Renal cortical epithelial cell (primary cell): ENCODE measurements at regions not wholly inside any gene's neighbourhood (a gene's known extent, or its start where the extent isn't known, plus 50 kb on each side); places are given as distances from the start of the nearest gene placed in this dataset.

Experiments
- DNase-seq: peaks from one replicate; pipeline ENCODE4 v3.0.0-alpha.2; 2011; ENCODE audit warnings: low read depth

DNA sequence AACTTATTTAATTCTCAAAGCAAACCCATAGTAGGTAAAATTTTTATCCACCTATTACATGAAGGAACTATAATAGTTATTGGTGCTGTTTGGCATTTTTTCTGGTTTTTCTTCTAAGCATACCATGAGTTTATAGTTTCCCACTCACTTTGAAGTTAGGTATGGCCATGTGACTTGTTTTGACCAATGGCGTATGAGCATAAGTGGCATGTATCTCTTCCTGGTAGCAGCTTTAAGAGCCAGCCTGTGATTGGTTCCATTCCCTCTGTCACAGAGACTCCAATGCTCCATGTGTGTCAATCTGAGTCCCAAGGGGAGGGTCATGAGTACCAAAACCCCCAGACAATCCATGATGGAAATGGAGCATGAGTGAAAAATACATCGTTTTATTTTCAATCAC lies 282.9 kb upstream of the N4BP1 start:
- DNase-seq, result no peak

GRCh38 chr16:48887646-48888210 lies 277.7 kb upstream of the N4BP1 start:
- no peak for DNase-seq

- no peak for DNase-seq
These were observed 275.5 kb upstream of the N4BP1 start for GRCh38 chr16:48885471-48885870.

- no peak for DNase-seq
These were observed 271.3 kb upstream of the N4BP1 start for GRCh38 chr16:48881272-48881671.

DNA sequence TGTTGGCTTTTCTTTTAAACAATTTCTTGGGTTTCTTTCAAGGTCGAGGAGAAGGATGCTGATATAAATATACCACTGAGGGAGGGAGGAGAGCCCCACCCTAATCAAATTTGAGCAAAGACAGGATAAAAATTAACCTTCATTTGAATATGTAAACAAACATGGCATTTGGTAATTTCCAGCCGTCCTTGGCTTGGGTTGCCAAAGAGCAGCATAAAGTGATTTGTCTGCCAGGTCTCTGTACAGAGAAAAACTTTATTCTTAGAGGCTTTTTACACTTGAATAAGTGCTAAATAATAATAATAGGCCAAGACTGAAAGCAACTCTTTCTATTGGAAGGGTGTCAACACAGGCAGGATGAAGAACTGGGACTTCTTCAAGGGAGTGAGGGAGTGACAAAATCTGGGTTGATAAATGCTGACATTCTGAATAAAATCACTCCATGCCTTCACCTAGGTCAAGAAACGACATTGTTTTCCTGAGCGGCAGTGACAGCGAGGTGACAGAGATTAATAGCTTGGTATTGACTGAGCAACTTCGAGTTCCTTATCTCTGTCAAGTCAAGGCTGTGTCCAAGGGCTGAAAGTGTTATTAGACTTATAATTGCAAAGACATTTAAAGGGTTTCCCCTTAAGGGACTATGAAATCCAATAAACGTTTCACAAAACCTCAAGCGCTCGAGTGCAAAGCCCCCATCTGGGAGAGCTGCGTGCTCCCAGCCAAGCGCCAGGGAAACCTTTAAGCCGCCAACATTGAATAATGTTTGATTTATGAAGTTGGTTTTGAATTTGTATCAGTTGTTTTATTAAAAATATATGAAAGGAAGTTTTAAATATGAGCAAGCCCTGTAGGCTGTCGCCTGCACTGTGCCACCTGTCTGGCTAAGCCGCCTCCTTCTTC lies 269.5 kb upstream of the N4BP1 start:
- DNase-seq, result no peak

DNA sequence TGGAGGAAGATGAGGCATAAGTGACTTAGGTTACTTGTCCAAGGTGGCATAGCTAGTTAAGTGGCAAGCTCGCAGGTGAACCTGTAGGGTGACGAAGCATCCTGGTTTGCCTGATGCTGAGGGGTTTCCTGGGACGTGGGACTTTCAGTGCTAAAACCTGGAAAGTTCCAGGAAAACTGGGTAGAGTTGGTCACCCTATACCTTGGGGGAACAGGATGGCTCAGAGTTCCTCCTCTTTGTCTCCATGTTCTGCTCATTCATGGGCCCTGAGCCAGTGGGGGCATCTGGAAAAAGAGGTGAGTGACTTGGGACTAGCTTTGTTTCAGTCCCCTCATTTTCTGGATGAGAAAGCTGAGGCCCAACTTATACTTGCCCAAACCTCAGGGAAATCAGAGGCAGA lies 268.0 kb upstream of the N4BP1 start:
- no peak for DNase-seq

DNA sequence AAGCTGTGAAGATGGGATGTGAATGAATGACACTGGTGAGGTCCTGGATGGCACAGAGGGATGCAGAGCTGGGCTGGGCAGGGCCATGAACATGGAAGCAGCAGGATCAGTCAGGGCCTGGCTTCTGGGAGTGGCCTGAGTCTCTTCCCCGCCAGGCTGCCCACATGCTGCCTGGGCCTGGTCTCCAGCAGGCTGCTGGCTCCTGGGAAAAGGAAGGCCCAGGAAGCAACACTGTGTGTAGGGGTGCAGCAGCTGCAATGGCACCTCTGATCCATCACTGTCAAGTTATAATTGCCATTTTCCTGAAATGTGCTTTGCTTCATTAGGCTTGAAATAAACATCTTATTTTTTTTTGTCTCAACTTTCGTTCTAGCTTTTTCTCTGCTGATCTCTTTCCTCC lies 260.2 kb upstream of the N4BP1 start:
- DNase-seq, result no peak

DNA sequence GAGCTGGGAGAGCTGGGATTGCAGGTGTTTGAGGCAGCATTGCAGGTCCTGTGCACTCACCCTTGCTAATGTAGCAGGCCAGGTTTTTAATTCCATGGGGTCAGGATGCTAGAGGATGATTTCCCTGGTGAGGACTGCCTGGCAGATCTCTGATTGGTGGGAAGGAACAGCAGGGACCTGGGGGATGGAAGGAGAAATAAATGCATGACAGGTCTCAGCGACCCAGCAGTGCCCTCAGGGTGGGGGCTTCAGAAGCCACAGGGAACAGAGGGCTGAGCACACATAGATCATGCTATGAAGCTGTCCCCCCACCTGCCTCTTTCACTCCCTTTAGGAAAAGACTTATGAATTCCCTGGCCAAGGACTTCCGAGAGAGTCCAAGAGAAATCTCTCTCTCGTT lies 255.5 kb upstream of the N4BP1 start:
- DNase-seq, result no peak

- DNase-seq, result no peak
These were observed 254.1 kb upstream of the N4BP1 start for GRCh38 chr16:48864055-48864454.

DNA sequence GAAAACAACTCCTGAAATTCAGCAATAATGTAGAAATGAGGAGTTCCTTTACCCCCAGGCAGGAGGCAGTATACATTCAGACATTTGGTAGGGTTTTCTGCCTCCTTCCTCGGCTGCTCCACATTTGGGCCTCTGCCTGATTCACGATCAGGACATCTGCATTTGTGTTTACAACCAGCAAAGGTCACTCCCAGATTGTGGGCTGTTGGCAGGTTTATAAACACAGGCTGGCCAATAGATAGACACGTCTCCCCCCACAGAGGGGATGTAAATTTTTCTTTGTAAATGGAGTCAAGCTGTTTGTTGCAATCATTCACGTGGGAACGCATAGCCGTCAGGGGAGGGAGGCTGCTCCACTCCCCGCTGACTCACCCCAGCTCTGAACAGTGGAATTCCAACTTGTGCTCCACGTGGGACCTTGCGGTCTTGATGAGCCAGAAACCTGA lies 252.1 kb upstream of the N4BP1 start:
- peak; percentile 23 for DNase-seq

DNA sequence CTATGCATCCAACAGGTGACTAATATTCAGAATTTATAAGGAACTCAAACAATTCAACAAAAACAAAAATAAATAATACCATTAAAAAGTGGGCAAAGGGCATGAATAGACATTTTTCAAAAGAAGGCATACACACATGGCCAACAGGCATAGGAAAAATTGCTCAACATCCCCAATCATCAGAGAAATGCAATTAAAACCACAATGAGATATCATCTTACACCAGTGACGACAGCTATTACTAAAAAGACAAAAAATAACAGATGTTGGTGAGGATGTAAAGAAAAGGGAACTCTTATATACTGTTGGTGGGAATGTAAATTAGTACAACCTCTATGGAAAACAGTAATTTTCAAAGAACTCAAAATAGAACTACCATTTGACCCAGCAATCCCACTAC lies 250.4 kb upstream of the N4BP1 start:
- DNase-seq, result no peak

DNA sequence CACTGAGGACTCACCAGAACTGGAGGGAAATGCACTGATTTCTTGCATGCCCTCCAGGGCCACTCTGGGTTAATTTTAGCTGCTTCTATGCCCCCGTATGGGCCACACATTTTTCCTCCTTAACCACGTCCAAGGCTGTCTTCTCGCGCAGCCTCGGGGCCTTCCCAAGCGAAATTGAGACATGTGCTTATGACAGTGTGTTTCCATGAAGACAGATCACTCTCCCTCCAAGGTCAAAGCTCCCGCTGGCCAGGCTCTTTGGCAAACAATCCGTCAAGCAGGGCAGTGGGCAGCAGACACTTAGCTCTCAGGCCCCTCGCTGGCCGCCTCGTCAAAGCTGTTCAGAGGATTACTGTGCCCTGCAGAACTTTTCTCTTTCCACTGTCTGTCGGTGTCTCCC lies 243.0 kb upstream of the N4BP1 start:
- no peak for DNase-seq

DNA sequence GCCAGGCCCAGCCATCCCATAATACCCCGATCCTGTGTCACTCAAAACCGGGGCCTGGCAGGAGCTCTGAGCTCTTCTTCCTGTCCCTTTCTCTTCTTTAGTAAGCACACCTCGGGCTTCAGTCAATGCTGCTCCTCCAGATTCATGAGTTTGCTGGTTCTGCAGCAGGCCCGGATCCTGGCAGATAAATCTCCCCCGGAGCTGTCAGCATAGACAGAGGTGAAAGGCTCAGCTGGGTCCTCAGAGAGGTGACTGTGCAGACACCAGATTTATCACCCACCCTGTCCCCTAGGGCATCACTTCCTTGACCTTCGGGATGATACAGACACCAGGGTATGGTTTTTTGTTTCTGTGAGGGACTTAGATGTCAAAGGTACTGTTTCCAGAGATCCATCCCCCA lies 242.5 kb upstream of the N4BP1 start:
- DNase-seq, result no peak

DNA sequence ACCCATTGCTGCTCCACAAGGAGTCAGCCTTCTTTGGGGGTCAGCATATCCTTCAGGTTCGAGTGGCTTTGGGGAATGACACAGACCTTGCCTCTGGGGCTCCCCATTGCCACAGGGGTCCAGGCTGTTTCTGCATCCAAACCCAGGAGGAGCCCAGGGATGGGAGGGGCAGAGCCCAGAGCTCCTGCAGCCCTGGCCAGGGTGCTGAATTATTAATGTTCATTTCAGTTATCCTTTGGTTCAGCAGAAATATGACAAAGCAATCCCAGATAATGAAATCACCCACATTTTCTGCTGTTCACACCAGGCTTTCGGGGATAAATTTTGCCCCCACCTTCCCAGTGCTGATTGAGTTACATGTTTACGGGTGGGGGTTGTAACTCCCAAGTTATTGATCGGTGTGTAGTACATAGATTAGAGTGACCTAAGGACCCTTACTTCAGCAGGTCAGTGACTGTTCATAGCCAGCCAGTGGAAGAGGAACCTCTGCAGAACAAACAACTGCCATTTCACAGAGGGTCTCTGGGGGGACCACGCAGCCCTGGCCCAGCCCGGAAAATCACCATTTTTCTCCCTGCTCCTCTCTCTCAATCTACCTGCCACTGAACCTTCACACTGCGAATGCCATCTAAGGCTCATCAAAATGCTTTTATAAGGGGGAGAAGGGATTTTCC lies 240.3 kb upstream of the N4BP1 start:
- no peak for DNase-seq

DNA sequence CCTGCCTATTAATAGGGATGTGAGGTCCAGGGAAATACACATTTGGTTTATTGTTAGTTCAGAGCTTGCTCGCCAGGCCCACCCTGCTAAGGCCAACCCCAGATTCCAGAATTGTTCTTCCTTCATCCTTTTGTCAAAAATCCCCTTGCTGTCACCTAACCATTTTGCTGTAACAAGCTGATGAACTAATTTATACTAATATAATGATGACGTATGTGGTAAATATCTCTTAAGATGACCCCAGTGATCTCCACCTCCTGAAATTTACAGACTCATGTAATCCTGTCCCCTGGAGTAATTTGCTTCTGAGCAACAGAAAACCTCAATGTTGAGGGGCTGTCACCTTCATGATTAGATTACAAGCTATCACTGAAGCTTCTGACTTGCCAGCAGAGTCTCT lies 236.3 kb upstream of the N4BP1 start:
- no peak for DNase-seq

GRCh38 chr16:48845261-48845660 lies 235.3 kb upstream of the N4BP1 start:
- no peak for DNase-seq

DNA sequence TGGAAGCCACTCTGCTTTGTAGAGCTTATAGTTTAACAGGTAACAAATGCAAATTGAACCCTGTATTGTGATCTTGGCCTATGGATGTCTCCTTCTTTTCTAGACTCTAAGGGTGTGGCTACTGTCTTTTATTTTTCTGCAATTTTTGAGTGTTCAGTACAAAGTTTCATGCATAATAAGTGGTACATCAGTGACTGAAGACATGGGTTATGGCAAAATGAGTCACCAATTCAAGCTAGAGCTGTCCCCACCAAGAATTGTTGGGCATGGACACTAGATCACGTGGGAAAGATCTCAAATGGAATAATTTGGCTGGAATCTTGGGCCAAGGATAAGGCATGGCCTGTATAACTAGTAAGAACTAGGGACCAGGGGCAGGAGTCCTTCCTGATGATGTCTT lies 228.4 kb upstream of the N4BP1 start:
- DNase-seq, result no peak

DNA sequence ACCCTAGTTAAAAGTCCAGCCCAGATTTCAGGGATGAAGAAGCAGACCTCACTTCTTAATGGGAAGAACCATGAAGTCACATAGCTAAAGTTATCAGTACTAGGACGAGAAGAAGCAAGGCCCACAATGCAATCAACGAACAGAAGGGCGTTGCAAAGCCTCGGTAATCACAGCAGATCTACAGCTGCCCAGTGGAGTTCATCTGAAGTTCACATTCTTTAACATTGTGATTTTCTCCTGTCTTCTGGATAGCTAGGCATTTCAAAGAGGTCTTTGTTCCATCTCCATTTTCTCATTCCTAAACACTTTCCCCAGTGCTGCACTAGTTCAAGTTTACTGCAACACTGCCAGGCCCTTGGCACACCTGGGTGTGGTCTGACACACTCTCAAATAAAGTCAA lies 226.7 kb upstream of the N4BP1 start:
- DNase-seq, result no peak

DNA sequence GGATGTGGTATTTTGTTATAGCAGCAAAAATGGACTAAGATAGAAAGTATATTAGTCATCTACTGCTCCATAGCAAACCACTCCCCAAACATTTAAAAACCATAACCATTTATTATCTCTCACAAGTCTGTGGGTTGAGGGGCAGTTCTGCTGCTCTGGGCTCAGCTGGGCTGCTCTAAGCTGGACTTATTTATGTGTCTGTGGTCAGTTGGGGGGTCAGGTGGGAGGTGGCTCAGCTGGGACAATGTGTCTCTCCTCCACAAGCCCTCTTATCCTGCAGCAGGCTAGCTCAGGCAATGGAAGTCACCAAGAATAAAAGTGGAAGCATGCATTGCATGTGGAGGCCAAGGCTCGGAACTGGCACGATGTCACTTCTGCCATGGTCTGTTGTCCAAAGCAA lies 226.1 kb upstream of the N4BP1 start:
- DNase-seq, result no peak

DNA sequence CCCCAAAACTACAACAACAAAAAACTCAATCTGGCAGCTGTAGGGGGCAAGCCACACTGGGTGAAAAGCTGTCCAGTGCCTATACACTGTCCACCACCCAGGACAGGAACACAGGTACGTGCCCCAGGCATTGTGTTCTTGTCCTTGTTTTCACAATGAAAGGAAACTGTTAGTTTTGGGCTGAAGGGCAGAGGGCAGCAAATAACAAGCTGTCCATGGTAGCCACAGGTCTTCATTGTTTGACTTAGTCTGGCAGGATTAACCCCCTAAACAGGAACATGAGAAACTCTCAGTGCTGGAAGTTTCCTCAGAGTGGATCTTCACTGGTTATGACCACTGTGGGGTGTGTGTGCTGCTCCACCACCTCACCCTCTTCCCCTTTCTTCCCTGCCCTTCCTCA lies 224.6 kb upstream of the N4BP1 start:
- no peak for DNase-seq

GRCh38 chr16:48833461-48833860 lies 223.5 kb upstream of the N4BP1 start:
- DNase-seq, result no peak

DNA sequence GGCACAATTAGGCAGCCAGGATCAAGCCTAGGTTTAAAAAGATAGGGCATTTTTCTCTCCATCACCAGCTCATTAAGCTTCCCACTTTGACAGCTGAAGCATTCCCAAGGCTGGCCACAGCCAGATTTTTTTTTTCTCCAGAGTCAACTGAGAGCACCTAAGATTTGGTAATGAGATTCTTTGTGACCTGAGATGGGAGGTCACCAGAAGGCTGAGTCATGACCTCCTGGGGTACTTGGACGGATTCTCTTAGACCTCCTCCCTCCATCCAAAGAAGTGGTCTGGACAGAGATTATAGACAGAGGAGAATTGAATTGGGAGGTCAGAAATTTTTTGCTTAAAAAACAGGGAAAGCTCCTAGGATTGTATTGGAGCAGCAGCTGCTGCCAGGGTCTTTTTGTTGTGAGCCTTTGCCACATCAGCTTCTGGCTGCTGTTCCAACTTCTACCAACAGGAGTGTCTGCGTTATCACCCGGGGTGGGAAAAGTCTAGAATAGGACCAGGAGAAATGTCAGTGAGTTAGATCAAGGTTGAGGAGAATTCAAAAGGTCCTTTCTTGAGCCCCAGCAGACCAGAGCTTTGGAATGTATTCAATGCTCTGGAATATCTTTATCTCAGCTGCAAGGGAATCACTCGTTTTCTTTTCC lies 221.2 kb upstream of the N4BP1 start:
- DNase-seq, result no peak
